ENCODE measurements at regions not wholly inside any gene's neighbourhood (a gene's known extent, or its start where the extent isn't known, plus 50 kb on each side); places are given as distances from the start of the nearest gene placed in this dataset.

- CTCF ChIA-PET (ENCODE audit: partially characterized antibody): interaction anchor here (1.2 to 1.7 kb wide), 4 partner anchors 11 to 68 kb away, joined by 3 to 4 read pairs (median 4); no protein-coding TSS in a partner anchor
- TF ChIP-seq KDM4A (IDR thresholded peaks at IDR 0.05; ENCODE audit: low read depth, low read length, severe bottlenecking) (no peak), SP1 (IDR thresholded peaks at IDR 0.05; ENCODE audit: low read depth, low read length) (no peak), MAFK (IDR thresholded peaks at IDR 0.05; ENCODE audit: low read depth, low read length) (no peak), YY1 (IDR thresholded peaks at IDR 0.05; ENCODE audit: low read depth, low read length) (no peak), SIN3A (conservative IDR thresholded peaks at IDR 0.05 in 1 of 2, IDR thresholded peaks at IDR 0.05 in 1 of 2; ENCODE audit: low read depth in 1 of 2, low read length in 2 of 2) (no peak), USF2 (IDR thresholded peaks at IDR 0.05; ENCODE audit: low read length) (no peak), KDM1A (IDR thresholded peaks at IDR 0.05; ENCODE audit: borderline replicate concordance, low read length) (no peak), KDM5A (IDR thresholded peaks at IDR 0.05; ENCODE audit: low read length) (no peak), GABPA (IDR thresholded peaks at IDR 0.05; ENCODE audit: borderline replicate concordance, insufficient read depth, low read length) (no peak), TAF1 (IDR thresholded peaks at IDR 0.05; ENCODE audit: low read depth, low read length) (no peak), GTF2F1 (IDR thresholded peaks at IDR 0.05; ENCODE audit: borderline replicate concordance, low read depth, low read length) (no peak), TEAD4 (IDR thresholded peaks at IDR 0.05; ENCODE audit: low read depth, low read length) (no peak), SUZ12 (IDR thresholded peaks at IDR 0.05; ENCODE audit: low read length) (no peak)
These were observed 213.5 kb upstream of the UBL3 start for GRCh38 chr13:30063892-30064291.

More at GRCh38 chr13:30063892-30064291, 213.5 kb upstream of the UBL3 start:
- Histone ChIP-seq H3K4ac (replicated peaks; ENCODE audit: insufficient read length, low read depth, low read length) (no peak overlapping the region), H3K79me1 (ENCODE audit: low read depth, low read length) (no peaks in the 10 kb centered on the region), H3K14ac (ENCODE audit: insufficient read length) (no peak overlapping the region), H2BK15ac (ENCODE audit: low read length) (0 out of 2 replicates have a peak overlapping the region, but pooled peaks have one; percentile 40), H3K23ac (ENCODE audit: insufficient read length) (no peak overlapping the region), H2BK20ac (ENCODE audit: low read length) (no peak overlapping the region), H3K4me3 (ENCODE audit: extremely low read depth in 1 of 4, insufficient read depth in 2 of 4, low read depth in 3 of 4, low read length in 4 of 4) (no peak overlapping the region), H3K23me2 (ENCODE audit: low read depth, low read length) (no peaks in the 10 kb centered on the region; the same call in 1 of the 2 replicates), H4K91ac (replicated peaks; ENCODE audit: insufficient read length, low read length) (no peak overlapping the region), H4K8ac (ENCODE audit: extremely low read depth, insufficient read depth, low read length) (no peak overlapping the region), H2BK12ac (ENCODE audit: low read depth, low read length) (no peak overlapping the region), H3K27ac (ENCODE audit: low read depth, low read length) (no peak overlapping the region), H2AFZ (ENCODE audit: low read length) (no peak overlapping the region), H3K9me3 (ENCODE audit: insufficient read depth in 2 of 2, low read depth in 1 of 2, low read length in 1 of 2) (peaks cover 0 to under 1% of the 10 kb centered on the region in 2 experiments; a peak in 3 of 4 replicates), H3K4me2 (ENCODE audit: insufficient read depth in 1 of 2, low read depth in 2 of 2, low read length in 2 of 2) (no peak overlapping the region), H4K20me1 (replicated peaks in 1 of 2; ENCODE audit: control insufficient read depth in 1 of 2, insufficient read depth in 2 of 2, low read length in 2 of 2) (no peaks in the 10 kb centered on the region), H3K4me1 (replicated peaks in 1 of 4; ENCODE audit: control insufficient read depth in 3 of 4, insufficient read depth in 4 of 4, low read length in 3 of 4) (peaks cover 0 to 3% (median under 1%) of the 10 kb centered on the region in 4 experiments; a peak in 2 of 7 replicates), H3K79me2 (ENCODE audit: control insufficient read depth in 1 of 2, insufficient read depth in 2 of 2, low read length in 2 of 2) (no peaks in the 10 kb centered on the region), H3K9ac (replicated peaks in 1 of 4; ENCODE audit: extremely low read depth in 1 of 4, low read depth in 3 of 4, low read length in 3 of 4) (no peak overlapping the region), H2BK120ac (replicated peaks; ENCODE audit: low read depth, low read length) (no peak overlapping the region), H2BK5ac (ENCODE audit: low read depth, low read length) (no peak overlapping the region), H4K5ac (ENCODE audit: insufficient read length, low read depth, low read length) (no peak overlapping the region), H3K56ac (replicated peaks; ENCODE audit: insufficient read length, low read depth, low read length) (no peak overlapping the region), H3K27me3 (replicated peaks in 1 of 4; ENCODE audit: control insufficient read depth in 3 of 4, extremely low read depth in 1 of 4, insufficient read depth in 3 of 4, low read length in 3 of 4) (no peaks in the 10 kb centered on the region), H3K36me3 (ENCODE audit: control insufficient read depth in 2 of 4, insufficient read depth in 4 of 4, low read length in 3 of 4) (0 out of 8 replicates have a peak, but pooled peaks cover 0 to 2% (median 0%) of the 10 kb centered on the region in 4 experiments), H3K18ac (ENCODE audit: extremely low read depth, low read length) (no peak overlapping the region), H2AK5ac (ENCODE audit: low read depth, low read length) (no peak overlapping the region)
- POLR2A ChIA-PET (ENCODE audit: partially characterized antibody): no interaction called here
- DNase-seq (ENCODE audit: low read depth in 1 of 2, low spot score in 2 of 2) (no peak), FAIRE-seq (no peak)
- 92% methylated on average over 3 of the region's 3 CpGs; no CpG with 5 or more reads in 1 of the 2 experiments for WGBS, 2 experiments (ENCODE audit: extremely low coverage in 1 of 2, insufficient coverage in 1 of 2, insufficient read length in 1 of 2, insufficient replicate concordance in 2 of 2, low coverage in 1 of 2, low lambda C conversion rate in 2 of 2, missing lambda C conversion rate in 1 of 2)
